ENCODE measurements at regions not wholly inside any gene's neighbourhood (a gene's known extent, or its start where the extent isn't known, plus 50 kb on each side); places are given as distances from the start of the nearest gene placed in this dataset.

- H3K4me1 Mint-ChIP-seq = no peaks in the 10 kb centered on the region
- Histone ChIP-seq H2BK5ac (ENCODE audit: insufficient read length, low read length) (no peak overlapping the region), H3K56ac (ENCODE audit: insufficient read length, low read depth, low read length) (no peak overlapping the region), H4K5ac (ENCODE audit: insufficient read length, low read depth, low read length) (no peak overlapping the region), H3K4ac (ENCODE audit: low read depth, low read length) (no peak overlapping the region), H3T11ph (ENCODE audit: low read length) (no peak overlapping the region), H2BK12ac (ENCODE audit: insufficient read length, low read depth, low read length) (no peak overlapping the region), H3K79me2 (ENCODE audit: insufficient read depth, low read length) (no peaks in the 10 kb centered on the region), H4K91ac (ENCODE audit: insufficient read length, low read depth, low read length) (no peak overlapping the region), H4K8ac (replicated peaks; ENCODE audit: insufficient read length, low read depth, low read length) (no peak overlapping the region), H3K23me2 (ENCODE audit: insufficient read length, low read depth, low read length, poor library complexity, severe bottlenecking) (no peaks in the 10 kb centered on the region), H3K23ac (ENCODE audit: insufficient read length, low read depth, low read length) (no peak overlapping the region), H3K27me3 (ENCODE audit: insufficient read depth, low read length) (no peaks in the 10 kb centered on the region), H3K79me1 (ENCODE audit: insufficient read depth, low read depth, low read length, poor library complexity, severe bottlenecking) (no peaks in the 10 kb centered on the region), H3K9ac (ENCODE audit: extremely low read depth, insufficient read length, low read length) (no peak overlapping the region), H2BK20ac (ENCODE audit: low read depth, low read length, poor library complexity, severe bottlenecking) (no peak overlapping the region), H3K4me2 (ENCODE audit: insufficient read depth, insufficient read length, low read length) (no peak overlapping the region), H2BK120ac (ENCODE audit: low read depth, low read length, poor library complexity, severe bottlenecking) (no peak overlapping the region), H2BK15ac (ENCODE audit: low read depth, low read length) (no peak overlapping the region), H3K9me3 (ENCODE audit: control insufficient read depth, low read depth, low read length) (no peaks in the 10 kb centered on the region), H2AK5ac (ENCODE audit: insufficient read length, low read length) (no peak overlapping the region), H4K20me1 (ENCODE audit: control insufficient read depth, insufficient read depth, insufficient read length) (no peaks in the 10 kb centered on the region), H3K14ac (ENCODE audit: insufficient read depth, low read length) (no peak overlapping the region), H3K27ac (ENCODE audit: insufficient read length, low read depth, low read length) (no peak overlapping the region), H3K18ac (ENCODE audit: insufficient read length, low read depth, low read length) (no peak overlapping the region), H3K4me1 (ENCODE audit: insufficient read depth, low read length) (no peaks in the 10 kb centered on the region), H2AFZ (ENCODE audit: low read length) (no peak overlapping the region)
- no peaks in the 10 kb centered on the region for H3K36me3 Mint-ChIP-seq (ENCODE audit: insufficient read depth in 1 of 3, low read depth in 3 of 3)
- H3K9me3 Mint-ChIP-seq = no peaks in the 10 kb centered on the region
- no peak for DNase-seq
- no peak overlapping the region for H3K4me3 Mint-ChIP-seq
- no peaks in the 10 kb centered on the region for H3K27me3 Mint-ChIP-seq (ENCODE audit: low read depth)
- TF ChIP-seq CTCF (conservative IDR thresholded peaks at IDR 0.05) = no peak
- H3K27ac Mint-ChIP-seq = no peak overlapping the region
Observed at GRCh38 chr7:10604128-10604527, 369.5 kb upstream of the PHF14 start.

Measured in H9 (cell line).